Loucy (cell line): ENCODE measurements at regions not wholly inside any gene's neighbourhood (a gene's known extent, or its start where the extent isn't known, plus 50 kb on each side); places are given as distances from the start of the nearest gene placed in this dataset.

Experiments
- H2AFZ ChIP-seq: fragments of 200-600 bp; sonication (generic); 2 replicates; pipeline ENCODE4 v1.6.0; 2016; ENCODE audit warnings: antibody characterized with exemption, mild to moderate bottlenecking, low read length, moderate library complexity
- H3F3A ChIP-seq: fragments of 200-600 bp; 2 replicates; pipeline ENCODE4 v1.6.0; 2016; ENCODE audit warnings: antibody characterized with exemption, low read depth, mild to moderate bottlenecking
- H3K27me3 ChIP-seq: fragments of 200-600 bp; sonication (generic); 2 replicates; pipeline ENCODE4 v1.6.1; 2014; ENCODE audit warnings: low read length, mild to moderate bottlenecking; ENCODE audit not compliant: insufficient read depth, poor library complexity, severe bottlenecking
- H3K36me3 ChIP-seq: fragments of 200-600 bp; sonication (generic); 2 replicates; pipeline ENCODE4 v1.6.1; 2016; ENCODE audit warnings: low read length; ENCODE audit not compliant: insufficient read depth
- H3K4me1 ChIP-seq: fragments of 200-600 bp; sonication (generic); 2 replicates; pipeline ENCODE4 v1.5.1; 2014; ENCODE audit warnings: low read length, mild to moderate bottlenecking; ENCODE audit not compliant: insufficient read depth, poor library complexity, severe bottlenecking
- H3K4me2 ChIP-seq: fragments of 200-600 bp; sonication (generic); 2 replicates; pipeline ENCODE4 v1.6.0; 2014; ENCODE audit warnings: antibody characterized with exemption, low read length, low read depth, mild to moderate bottlenecking; ENCODE audit not compliant: poor library complexity, severe bottlenecking
- H3K4me3 ChIP-seq: fragments of 200-600 bp; sonication (generic); 2 replicates; pipeline ENCODE4 v1.5.1; 2014; ENCODE audit warnings: low read length, mild to moderate bottlenecking, mixed read lengths; ENCODE audit not compliant: poor library complexity, severe bottlenecking
- H3K79me2 ChIP-seq: fragments of 200-600 bp; sonication (generic); 2 replicates; pipeline ENCODE4 v1.6.1; 2014; ENCODE audit warnings: low read length; ENCODE audit not compliant: insufficient read depth
- H3K9ac ChIP-seq: fragments of 200-600 bp; sonication (generic); 2 replicates; pipeline ENCODE4 v1.6.0; 2014; ENCODE audit warnings: mild to moderate bottlenecking, low read depth, low read length, moderate library complexity; ENCODE audit not compliant: poor library complexity, severe bottlenecking
- H3K9me2 ChIP-seq: fragments of 200-600 bp; sonication (generic); replicated peaks from 2 replicates; pipeline ENCODE4 v1.6.1; 2016; ENCODE audit warnings: low read depth, low read length, mixed read lengths
- H3K9me3 ChIP-seq: fragments of 200-600 bp; sonication (generic); 2 replicates; pipeline ENCODE4 v1.6.1; 2014; ENCODE audit warnings: mild to moderate bottlenecking, antibody characterized with exemption, low read length, low read depth; ENCODE audit not compliant: insufficient read depth
- H4K20me1 ChIP-seq: fragments of 200-600 bp; sonication (generic); 2 replicates; pipeline ENCODE4 v1.6.0; 2014; ENCODE audit warnings: antibody characterized with exemption, low read length, mild to moderate bottlenecking; ENCODE audit not compliant: insufficient read depth, poor library complexity, severe bottlenecking
- CTCF ChIP-seq: fragments of 200-600 bp; sonication (generic); conservative IDR thresholded peaks from 2 replicates; pipeline ENCODE4 v1.5.1; 2014; ENCODE audit warnings: mild to moderate bottlenecking, antibody characterized with exemption, low read length
- EZH2phosphoT487 ChIP-seq: fragments of 200-600 bp; IDR thresholded peaks from 2 replicates; pipeline ENCODE4 v1.6.1; 2018; ENCODE audit warnings: antibody characterized with exemption, mild to moderate bottlenecking, moderate library complexity, borderline replicate concordance

GRCh38 chr2:15836689-15837610 lies 103.4 kb upstream of the MYCN start:
- Histone ChIP-seq H3K79me2 (no peaks in the 10 kb centered on the region), H3K4me1 (no peaks in the 10 kb centered on the region), H3K9ac (no peak overlapping the region), H3K36me3 (no peaks in the 10 kb centered on the region), H3K9me3 (no peaks in the 10 kb centered on the region), H3K9me2 (no peaks in the 10 kb centered on the region), H3K27me3 (no peaks in the 10 kb centered on the region), H4K20me1 (no peaks in the 10 kb centered on the region), H2AFZ (no peak overlapping the region), H3K4me3 (no peak overlapping the region), H3F3A (no peaks in the 10 kb centered on the region), H3K4me2 (no peak overlapping the region)
- TF ChIP-seq CTCF (no peak), EZH2phosphoT487 (no peak)

GRCh38 chr2:15838481-15839090 lies 101.8 kb upstream of the MYCN start:
- no peak overlapping the region for H3K4me2 ChIP-seq
- no peak overlapping the region for H3K9ac ChIP-seq
- no peaks in the 10 kb centered on the region for H3F3A ChIP-seq
- no peak overlapping the region for H2AFZ ChIP-seq
- H3K9me2 ChIP-seq = no peaks in the 10 kb centered on the region
- TF ChIP-seq CTCF (no peak), EZH2phosphoT487 (no peak)
- H4K20me1 ChIP-seq = no peaks in the 10 kb centered on the region
- H3K27me3 ChIP-seq = no peaks in the 10 kb centered on the region
- H3K9me3 ChIP-seq = no peaks in the 10 kb centered on the region
- H3K4me1 ChIP-seq = no peaks in the 10 kb centered on the region
- no peaks in the 10 kb centered on the region for H3K79me2 ChIP-seq
- H3K36me3 ChIP-seq = no peaks in the 10 kb centered on the region
- no peak overlapping the region for H3K4me3 ChIP-seq

- Histone ChIP-seq H3K4me2 (no peak overlapping the region), H3K4me3 (no peak overlapping the region), H3K9me2 (no peaks in the 10 kb centered on the region), H3K27me3 (no peaks in the 10 kb centered on the region), H3K9ac (no peak overlapping the region), H3K79me2 (no peaks in the 10 kb centered on the region), H3K4me1 (no peaks in the 10 kb centered on the region), H2AFZ (no peak overlapping the region), H3K9me3 (no peaks in the 10 kb centered on the region), H3K36me3 (no peaks in the 10 kb centered on the region), H4K20me1 (no peaks in the 10 kb centered on the region), H3F3A (no peaks in the 10 kb centered on the region)
- no peak for TF ChIP-seq CTCF
- no peak for TF ChIP-seq EZH2phosphoT487
These were observed 100.8 kb upstream of the MYCN start for GRCh38 chr2:15839426-15840124.
